ENCODE measurements at regions not wholly inside any gene's neighbourhood (a gene's known extent, or its start where the extent isn't known, plus 50 kb on each side); places are given as distances from the start of the nearest gene placed in this dataset.
"Not testable (repeated sequence)": the region's sequence is repeated elsewhere in the genome, so short reads cannot be mapped to it uniquely, and the experiment has no call there.

GRCh38 chr6:67030861-67031260 lies 1323.8 kb upstream of the EYS start:
- Mint-ChIP-seq H3K36me3 (ENCODE audit: low read depth) (no peaks in the 10 kb centered on the region), H3K4me3 (no peak overlapping the region), H3K4me1 (no peaks in the 10 kb centered on the region), H3K27me3 (ENCODE audit: low read depth, poor library complexity) (no peaks in the 10 kb centered on the region), H3K9me3 (no peaks in the 10 kb centered on the region), H3K27ac (no peak overlapping the region)
- no peak for TF ChIP-seq CTCF (IDR thresholded peaks at IDR 0.05)
- no peak for DNase-seq

GRCh38 chr6:67016921-67017460 lies 1310.0 kb upstream of the EYS start:
- peaks cover 4% of the 10 kb centered on the region for H3K9me3 Mint-ChIP-seq
- no peak overlapping the region for H3K4me3 Mint-ChIP-seq
- H3K27me3 Mint-ChIP-seq (ENCODE audit: low read depth, poor library complexity): peaks cover 8% of the 10 kb centered on the region
- no peaks in the 10 kb centered on the region for H3K36me3 Mint-ChIP-seq (ENCODE audit: low read depth)
- no peaks in the 10 kb centered on the region for H3K4me1 Mint-ChIP-seq
- DNase-seq: no peak
- H3K27ac Mint-ChIP-seq: no peak overlapping the region
- TF ChIP-seq CTCF (IDR thresholded peaks at IDR 0.05): no peak

- H3K4me3 Mint-ChIP-seq: no peak overlapping the region
- H3K36me3 Mint-ChIP-seq (ENCODE audit: low read depth): no peaks in the 10 kb centered on the region
- no peak for TF ChIP-seq CTCF (IDR thresholded peaks at IDR 0.05)
- H3K27me3 Mint-ChIP-seq (ENCODE audit: low read depth, poor library complexity): peaks cover 12% of the 10 kb centered on the region
- H3K27ac Mint-ChIP-seq: no peak overlapping the region
- no peaks in the 10 kb centered on the region for H3K9me3 Mint-ChIP-seq
- no peak for DNase-seq
- H3K4me1 Mint-ChIP-seq: no peaks in the 10 kb centered on the region
Observed at GRCh38 chr6:67011441-67011840, 1304.4 kb upstream of the EYS start.

GRCh38 chr6:67009818-67010217 lies 1302.8 kb upstream of the EYS start:
- Mint-ChIP-seq H3K36me3 (ENCODE audit: low read depth) (no peaks in the 10 kb centered on the region), H3K27ac (no peak overlapping the region), H3K4me1 (no peaks in the 10 kb centered on the region), H3K4me3 (no peak overlapping the region), H3K9me3 (no peaks in the 10 kb centered on the region), H3K27me3 (ENCODE audit: low read depth, poor library complexity) (peaks cover 12% of the 10 kb centered on the region)
- TF ChIP-seq CTCF (IDR thresholded peaks at IDR 0.05): no peak
- no peak for DNase-seq

- Mint-ChIP-seq H3K9me3 (no peaks in the 10 kb centered on the region), H3K4me3 (no peak overlapping the region), H3K27me3 (ENCODE audit: low read depth, poor library complexity) (peaks cover 8% of the 10 kb centered on the region), H3K36me3 (ENCODE audit: low read depth) (no peaks in the 10 kb centered on the region), H3K27ac (no peak overlapping the region), H3K4me1 (no peaks in the 10 kb centered on the region)
- no peak for TF ChIP-seq CTCF (IDR thresholded peaks at IDR 0.05)
- DNase-seq: no peak
Observed at GRCh38 chr6:67003844-67004243, 1296.8 kb upstream of the EYS start.

- TF ChIP-seq CTCF (IDR thresholded peaks at IDR 0.05): no peak
- H3K9me3 Mint-ChIP-seq: no peaks in the 10 kb centered on the region
- H3K27me3 Mint-ChIP-seq (ENCODE audit: low read depth, poor library complexity): peaks cover 3% of the 10 kb centered on the region
- no peaks in the 10 kb centered on the region for H3K4me1 Mint-ChIP-seq
- no peaks in the 10 kb centered on the region for H3K36me3 Mint-ChIP-seq (ENCODE audit: low read depth)
- no peak overlapping the region for H3K4me3 Mint-ChIP-seq
- DNase-seq: no peak
- H3K27ac Mint-ChIP-seq: no peak overlapping the region
Observed at GRCh38 chr6:67000121-67000520, 1293.1 kb upstream of the EYS start.

- H3K27me3 Mint-ChIP-seq (ENCODE audit: low read depth, poor library complexity); H3K4me3 Mint-ChIP-seq; H3K27ac Mint-ChIP-seq; H3K4me1 Mint-ChIP-seq; H3K36me3 Mint-ChIP-seq (ENCODE audit: low read depth); H3K9me3 Mint-ChIP-seq; DNase-seq: not testable (repeated sequence)
Observed at GRCh38 chr6:66997579-66997978, 1290.6 kb upstream of the EYS start.
